Medulla oblongata (tissue), 1 donor: ENCODE measurements at regions not wholly inside any gene's neighbourhood (a gene's known extent, or its start where the extent isn't known, plus 50 kb on each side); places are given as distances from the start of the nearest gene placed in this dataset.

Experiments
- DNase-seq: peaks from one replicate; pipeline ENCODE4 v3.0.0-alpha.2; 2015; ENCODE audit errors: extremely low spot score

DNA sequence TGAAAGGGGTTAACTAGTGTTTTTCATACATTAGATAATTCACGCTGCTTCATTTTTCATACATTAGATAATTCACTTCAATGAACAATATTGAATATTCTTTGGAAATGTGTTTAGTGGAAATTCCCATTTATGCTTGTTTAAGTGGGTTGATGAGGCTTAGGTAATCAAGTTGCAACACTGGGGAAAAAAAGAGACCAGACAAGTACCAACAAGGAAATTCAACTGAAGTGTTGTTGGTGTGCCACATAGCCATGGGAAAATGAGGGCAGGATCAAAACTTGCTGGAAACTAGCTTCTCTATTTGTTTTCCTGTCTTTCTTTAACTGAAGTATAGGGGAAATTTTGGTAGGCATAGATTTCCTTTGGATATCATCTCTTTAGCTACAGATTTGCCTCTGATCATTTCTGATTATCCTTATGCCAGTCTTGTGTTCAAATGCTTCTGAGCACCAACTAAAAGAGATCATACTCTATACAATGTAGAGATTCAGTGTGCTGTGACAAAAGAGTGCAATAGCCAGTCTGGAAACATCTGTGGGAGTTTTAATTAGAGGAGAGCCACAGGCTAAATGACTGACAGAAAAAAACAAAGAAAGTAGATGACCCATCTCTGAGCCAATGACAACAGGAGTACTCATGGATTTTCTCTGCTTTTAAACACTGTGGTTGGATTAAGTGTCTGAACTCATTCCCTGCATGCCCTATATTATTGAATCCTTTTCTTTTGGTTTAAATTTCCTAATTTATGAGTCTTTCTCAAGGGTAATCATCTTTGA lies 67.6 kb upstream of the CTSC start:
- no peak for DNase-seq

DNA sequence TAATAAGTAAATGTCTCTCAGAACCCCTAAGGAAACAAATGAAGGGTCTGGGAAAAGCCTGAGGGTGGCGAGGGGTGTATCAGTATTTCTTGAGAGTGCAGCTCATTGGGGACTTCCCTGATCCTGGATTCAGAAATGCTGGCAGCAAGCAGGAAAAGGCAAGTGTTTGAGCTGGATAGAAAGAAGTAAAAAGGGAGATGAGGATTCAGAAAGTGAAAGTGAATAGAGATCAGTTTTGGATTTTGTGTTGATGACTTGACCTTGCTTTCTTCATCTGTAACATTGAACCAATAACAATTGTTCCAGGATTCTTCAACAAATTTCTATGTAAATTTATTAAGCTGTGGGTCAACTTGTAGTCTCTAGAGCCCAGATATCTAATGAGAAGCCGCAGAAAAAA lies 66.9 kb upstream of the CTSC start:
- DNase-seq: no peak

DNA sequence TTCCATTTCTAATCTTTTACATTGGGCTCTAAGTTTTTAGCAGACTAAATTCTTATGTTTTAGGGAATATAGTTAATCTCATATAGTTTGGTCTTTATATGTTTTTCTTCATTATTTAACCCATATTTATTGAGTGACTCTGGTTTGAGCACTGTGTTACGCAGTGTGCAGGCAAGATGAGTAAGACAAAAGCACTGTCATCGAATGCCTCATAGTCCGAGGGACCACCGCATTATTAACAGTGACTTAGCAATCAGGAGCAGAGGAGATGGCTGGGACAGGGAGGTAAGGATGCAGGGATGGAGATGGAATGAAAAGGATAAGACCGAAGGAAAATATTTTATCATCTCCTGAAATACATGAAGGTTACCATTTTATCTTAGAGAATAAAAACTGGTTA lies 65.2 kb upstream of the CTSC start:
- DNase-seq: no peak

DNA sequence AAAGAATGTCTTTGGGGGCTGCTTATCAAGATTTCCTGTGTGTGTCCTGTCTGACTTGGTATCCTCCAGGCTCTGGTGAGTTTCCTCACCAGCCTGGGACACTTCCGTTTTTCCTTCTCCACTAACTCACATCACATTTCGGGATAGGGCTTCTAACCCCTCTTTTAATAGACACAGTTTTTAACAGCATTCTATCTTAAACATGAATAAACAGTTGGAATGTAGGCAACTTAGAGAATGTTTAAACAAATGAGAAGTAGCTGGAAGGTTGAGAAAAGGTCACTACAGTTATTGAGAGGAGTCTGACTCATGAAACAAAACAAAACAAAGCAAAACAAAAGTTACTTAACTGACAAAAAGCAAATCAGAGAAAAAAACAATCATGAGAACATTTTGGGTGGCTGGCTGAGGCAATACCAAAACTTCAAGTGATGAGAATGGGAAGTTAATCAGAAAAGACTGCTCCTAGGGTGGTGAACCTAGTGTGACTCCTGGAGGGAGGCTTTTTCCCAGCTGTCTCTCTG lies 64.7 kb upstream of the CTSC start:
- DNase-seq: peak; percentile 5

DNA sequence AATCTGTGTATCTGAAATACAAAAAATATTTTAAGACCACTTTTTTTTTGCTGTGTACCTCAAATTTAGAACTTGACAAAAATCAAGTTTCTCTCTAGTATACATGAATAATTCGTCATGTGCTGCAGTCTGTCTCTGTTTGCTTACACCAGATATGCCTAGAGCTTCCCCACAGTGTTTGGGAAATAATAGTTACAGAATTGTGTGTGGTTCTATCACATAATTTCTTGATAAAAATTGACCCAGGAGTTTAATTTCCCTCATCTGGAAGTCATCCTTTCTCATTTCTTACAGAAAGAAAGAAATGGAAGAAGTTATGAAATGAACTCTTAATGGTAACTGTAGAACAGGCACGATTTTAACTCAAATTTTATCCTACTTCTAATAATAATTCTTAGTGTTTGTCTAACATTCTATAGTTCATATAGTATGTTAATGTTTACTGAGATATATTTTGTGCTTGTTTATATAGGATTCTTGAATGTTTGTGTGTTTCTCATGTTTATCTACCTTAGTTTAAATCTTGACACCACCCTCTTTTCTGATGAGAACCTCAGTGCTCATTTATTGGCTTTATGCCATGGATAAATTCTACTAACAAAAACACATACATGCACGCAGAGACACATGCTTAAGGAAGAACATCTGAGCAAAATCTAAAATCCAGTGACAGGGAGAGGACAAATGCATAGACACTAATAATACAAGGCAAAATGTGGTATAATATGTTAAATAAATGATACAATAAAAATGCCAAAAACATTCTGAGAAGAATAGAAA lies 61.4 kb upstream of the CTSC start:
- DNase-seq: no peak

DNA sequence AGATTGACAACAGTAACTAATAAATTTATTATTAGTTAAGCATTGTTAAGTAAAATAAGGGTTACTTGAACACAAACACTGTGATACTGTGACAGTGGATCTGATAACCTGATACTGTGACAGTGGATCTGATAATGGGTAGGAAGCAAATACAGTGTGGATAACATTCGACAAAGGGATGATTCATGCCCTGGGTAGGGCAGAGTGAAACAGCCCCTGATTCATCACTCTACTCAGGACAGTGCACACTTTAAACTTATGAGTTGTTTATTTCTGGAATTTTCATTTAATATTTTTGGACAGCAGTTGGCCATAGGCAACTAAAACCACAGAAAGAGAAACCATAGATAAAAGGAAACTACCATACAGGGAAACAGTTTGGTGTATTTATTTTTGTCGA lies 60.8 kb upstream of the CTSC start:
- no peak for DNase-seq

DNA sequence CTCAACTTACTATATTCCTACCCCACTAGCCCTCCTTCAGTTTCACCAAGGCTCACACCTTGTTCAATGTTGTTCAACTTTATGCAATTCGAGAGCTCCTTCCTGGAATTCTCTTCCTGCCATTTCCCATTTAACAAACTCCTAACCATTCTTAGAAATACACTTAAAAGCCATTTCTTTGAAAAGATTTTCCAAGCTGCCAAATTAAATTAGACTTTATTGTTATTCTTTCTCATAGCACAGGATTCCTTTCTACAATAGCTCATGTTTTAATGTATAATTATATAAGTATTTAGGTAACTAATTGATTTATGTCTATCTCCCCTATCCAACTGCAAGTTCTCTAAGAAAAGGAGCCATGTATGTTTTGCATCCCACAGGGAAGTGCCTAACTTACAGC lies 52.7 kb upstream of the CTSC start:
- no peak for DNase-seq

DNA sequence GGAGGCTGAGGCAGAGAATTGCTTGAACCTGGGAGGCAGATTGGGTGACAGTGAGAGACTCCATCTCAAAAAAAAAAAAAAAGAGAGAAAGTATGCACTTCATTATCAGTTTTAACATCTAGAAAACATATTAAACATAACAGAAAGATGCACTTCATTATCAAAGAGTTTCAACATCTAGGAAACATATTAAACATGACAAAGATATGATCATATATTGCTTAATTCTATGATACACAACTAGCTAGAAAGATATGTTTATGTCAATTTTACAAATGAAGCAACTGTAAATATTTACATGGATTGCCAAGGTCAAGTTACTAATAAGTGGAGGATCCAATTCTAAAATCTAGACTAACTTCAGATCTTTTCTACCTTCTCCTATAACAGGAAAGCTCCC lies 50.4 kb upstream of the CTSC start:
- DNase-seq: no peak
